HG02759 (cell line): ENCODE measurements at regions not wholly inside any gene's neighbourhood (a gene's known extent, or its start where the extent isn't known, plus 50 kb on each side); places are given as distances from the start of the nearest gene placed in this dataset.

Experiments
- ATAC-seq: cut with Tn5 transposase; IDR thresholded peaks from one replicate; pipeline ENCODE4 v1.9.1; 2021; ENCODE audit warnings: mild to moderate bottlenecking, moderate library complexity; ENCODE audit not compliant: unreplicated experiment

- no peak for ATAC-seq
Observed at GRCh38 chr4:116877069-116877468, 208.3 kb downstream of the TRAM1L1 start.

- no peak for ATAC-seq
Observed at GRCh38 chr4:116872941-116873340, 212.4 kb downstream of the TRAM1L1 start.

DNA sequence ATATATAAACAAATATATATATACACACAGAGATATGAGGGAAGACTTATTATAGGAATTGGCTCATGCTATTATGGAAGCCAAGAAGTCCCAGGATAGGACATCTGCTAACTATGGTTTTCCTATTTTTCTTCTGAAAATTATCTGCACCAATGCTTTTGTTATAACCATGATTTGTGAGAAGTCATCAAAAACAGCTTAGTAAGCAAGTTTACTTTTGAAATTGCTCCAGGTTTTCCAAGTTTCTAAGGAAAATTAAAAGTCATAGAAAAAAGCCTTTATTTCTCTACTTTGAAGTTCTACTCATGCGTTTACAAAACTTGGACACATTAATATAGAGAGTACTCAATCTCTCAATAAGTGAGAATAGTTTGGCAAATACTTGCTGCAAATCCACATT lies 213.1 kb downstream of the TRAM1L1 start:
- no peak for ATAC-seq

- ATAC-seq: no peak
Observed at GRCh38 chr4:116870686-116871085, 214.7 kb downstream of the TRAM1L1 start.

DNA sequence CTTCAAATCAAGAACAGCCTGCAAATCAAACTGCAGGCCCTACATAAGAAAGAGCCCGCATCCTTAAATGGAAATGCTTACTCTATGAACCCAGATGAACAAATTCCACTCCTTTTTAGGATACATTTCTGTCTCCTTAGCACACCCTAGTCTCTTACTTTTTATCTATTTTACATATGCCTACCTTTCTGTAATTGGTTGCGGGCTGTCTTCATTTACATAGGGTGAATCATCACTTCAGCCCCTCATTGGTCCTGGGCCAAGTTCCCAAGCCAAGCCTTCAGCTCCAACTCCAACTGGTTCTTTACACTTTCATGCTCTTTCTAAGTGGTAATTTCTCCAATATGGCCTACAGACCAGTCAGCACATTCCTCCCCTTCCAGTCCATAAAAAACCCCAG lies 219.3 kb downstream of the TRAM1L1 start:
- ATAC-seq: no peak

- no peak for ATAC-seq
Observed at GRCh38 chr4:116862592-116862991, 222.8 kb downstream of the TRAM1L1 start.

GRCh38 chr4:116860891-116861290 lies 224.5 kb downstream of the TRAM1L1 start:
- ATAC-seq: no peak

GRCh38 chr4:116849620-116850019 lies 235.8 kb downstream of the TRAM1L1 start:
- ATAC-seq: no peak

- ATAC-seq: no peak
Observed at GRCh38 chr4:116847616-116848015, 237.8 kb downstream of the TRAM1L1 start.

DNA sequence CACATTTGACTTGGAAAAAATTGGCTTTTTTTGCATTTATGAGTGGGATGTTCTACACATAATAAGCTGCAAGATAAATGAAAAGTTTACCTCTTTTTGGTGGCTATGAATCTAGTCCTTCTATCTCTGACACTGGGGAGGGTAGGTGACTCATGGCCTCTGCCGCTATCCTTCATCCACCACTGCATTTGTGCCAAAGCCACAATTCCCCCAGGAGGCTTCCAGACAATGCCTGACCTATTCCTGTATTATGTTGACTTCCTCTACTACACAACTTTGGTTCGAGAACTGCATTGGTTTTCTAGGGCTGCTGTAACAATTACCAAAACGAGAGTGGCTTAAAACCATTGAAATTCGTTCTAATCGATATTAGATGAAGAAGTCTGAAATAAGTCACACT lies 245.6 kb downstream of the TRAM1L1 start:
- ATAC-seq: no peak

DNA sequence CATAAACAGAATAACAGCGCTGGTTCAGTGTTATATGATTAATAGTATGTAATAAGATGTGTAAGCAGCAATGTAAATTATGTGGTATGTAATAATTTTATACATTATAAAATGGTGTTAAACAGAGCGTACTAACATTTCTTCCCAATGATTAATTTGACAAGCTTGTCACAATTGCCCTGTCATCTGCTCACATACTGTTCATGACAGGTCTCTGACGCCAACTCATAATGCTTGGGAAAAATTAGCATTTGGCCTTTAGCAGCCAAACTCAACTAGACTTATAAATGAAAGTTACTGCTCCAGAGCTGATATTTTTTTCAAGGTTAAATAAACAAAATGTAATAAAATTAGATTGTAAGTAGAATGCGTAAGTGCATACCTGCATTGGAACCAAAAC lies 246.8 kb downstream of the TRAM1L1 start:
- ATAC-seq: no peak

GRCh38 chr4:116829187-116829586 lies 256.2 kb downstream of the TRAM1L1 start:
- ATAC-seq: no peak

DNA sequence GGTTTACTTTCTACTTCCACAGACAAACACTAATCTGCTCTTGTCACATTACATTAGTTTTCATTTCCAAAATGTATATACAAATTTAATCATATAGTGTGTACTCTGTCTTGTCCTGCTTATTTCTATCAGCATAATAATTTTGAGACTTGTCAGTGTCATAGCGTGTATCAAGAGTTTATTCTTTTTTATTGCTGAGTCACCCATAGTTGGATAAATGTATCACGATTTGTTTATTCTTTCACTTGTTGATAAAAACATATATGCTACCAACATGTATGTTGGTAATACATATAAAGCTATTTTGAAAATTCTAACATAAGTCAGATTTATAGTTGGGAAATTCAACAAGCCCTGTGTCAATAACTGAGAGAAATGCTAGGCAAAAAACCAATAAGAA lies 261.2 kb downstream of the TRAM1L1 start:
- no peak for ATAC-seq

DNA sequence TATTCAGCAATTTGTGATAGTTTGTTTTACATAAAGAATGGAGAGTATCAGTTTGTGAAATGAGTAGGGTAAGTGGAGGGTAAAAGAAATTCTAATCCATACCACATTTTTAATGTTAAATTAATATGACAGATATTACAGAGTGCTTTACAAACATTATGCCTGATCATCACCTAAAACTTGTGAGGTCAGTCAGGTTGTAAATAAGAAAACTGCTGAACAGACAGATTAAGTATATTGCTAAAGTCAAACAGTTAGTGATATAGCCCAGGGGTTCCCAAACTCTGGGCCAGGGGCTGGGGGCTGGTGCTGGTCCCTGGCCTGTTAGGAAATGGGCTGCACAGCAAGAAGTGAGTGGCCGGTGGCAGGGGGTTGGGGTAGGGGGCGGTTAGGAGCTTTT lies 273.6 kb downstream of the TRAM1L1 start:
- ATAC-seq: no peak

DNA sequence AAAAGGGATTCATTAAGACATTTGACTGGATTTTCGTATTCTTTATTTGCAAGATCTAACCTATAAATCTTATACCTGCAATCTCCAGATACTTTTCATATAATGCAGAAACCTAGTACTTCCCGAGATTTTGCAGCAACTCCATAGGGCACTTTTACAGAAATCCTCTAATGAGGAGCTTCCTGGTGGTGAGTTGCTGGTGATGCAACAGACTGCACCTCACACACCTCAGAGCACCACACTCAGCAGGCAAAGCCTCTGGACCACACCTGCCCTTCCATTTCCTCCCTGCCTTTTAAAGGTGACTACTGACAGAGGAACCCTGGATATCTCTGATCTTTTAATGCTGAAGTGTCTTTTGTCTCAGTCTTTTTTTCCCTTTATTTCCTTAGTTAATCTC lies 289.4 kb downstream of the TRAM1L1 start:
- no peak for ATAC-seq

DNA sequence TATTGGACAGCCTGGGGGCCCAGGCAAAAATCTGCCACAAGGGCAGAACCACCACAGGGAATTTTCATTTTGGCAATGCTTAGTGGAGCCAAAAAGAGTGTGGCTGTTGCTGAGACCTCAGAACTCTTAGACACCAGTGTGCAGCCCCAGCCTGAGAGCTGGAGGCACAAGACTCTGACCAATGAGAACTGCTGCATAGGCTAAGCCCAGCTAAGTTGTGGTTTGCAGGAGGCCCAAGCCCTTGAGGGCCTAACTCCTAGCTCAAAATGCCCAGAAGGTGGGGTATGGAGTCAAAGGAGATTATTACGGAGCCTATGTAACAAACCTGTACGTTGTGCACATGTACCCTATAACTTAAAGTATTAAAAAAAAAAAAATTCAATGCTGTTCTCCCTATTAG lies 296.7 kb downstream of the TRAM1L1 start:
- no peak for ATAC-seq

- ATAC-seq: no peak
Observed at GRCh38 chr4:116755051-116755450, 330.3 kb downstream of the TRAM1L1 start.

DNA sequence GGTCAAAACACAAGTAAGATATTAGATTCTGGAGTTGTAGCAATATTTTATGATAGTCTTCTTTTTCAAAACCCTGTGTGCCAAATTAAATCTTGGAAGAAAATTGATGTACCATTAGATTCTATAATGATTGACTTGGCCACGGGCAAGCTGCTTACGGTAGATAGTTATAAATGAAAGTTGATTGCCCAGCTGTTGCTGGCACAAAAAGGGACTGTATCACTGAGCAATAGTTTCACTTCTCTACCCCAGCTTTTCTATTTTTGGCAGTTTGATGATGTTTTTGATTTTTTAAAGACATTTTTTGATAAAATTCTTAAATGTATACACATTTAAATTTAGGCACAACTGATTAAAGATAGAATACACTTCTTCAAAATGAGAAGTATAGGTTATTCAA lies 333.3 kb downstream of the TRAM1L1 start:
- no peak for ATAC-seq

DNA sequence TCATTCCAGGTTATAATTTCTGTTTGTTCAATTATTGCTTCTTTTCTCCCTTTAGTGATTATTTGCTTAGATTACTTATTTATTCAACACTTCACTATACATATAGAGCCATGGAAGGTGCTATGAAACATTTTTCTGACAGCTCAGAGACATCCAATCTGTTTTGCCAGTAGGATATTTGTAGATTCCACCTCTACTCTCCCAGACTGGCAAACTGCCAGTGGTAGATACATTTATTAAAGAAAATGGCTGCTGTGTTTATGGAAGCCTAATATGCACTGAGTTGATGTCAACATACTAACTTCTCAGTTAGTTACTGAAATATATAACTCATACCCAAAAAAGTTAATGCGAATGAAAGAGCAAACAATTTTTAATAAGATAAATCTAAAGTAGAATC lies 348.6 kb downstream of the TRAM1L1 start:
- no peak for ATAC-seq

DNA sequence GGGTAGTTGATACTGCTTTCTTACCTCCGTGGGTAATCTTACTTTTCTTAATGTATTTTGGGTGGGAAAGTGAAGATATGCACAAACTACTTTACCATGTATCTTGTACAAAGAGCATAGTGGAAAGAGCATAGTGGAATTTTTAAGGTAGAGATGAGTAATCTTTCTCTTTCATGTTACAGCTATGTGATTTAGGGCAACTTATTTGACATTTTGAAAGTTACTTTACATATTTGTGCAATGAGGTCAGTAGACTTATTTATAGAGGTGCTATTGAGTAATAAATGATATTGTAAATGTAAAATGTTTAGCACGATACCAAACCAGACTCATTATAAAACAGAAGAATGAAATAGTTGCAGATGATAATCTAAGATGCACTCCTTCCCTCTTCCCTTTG lies 351.2 kb downstream of the TRAM1L1 start:
- ATAC-seq: no peak

GRCh38 chr4:116733370-116733769 lies 352.0 kb downstream of the TRAM1L1 start:
- ATAC-seq: no peak

DNA sequence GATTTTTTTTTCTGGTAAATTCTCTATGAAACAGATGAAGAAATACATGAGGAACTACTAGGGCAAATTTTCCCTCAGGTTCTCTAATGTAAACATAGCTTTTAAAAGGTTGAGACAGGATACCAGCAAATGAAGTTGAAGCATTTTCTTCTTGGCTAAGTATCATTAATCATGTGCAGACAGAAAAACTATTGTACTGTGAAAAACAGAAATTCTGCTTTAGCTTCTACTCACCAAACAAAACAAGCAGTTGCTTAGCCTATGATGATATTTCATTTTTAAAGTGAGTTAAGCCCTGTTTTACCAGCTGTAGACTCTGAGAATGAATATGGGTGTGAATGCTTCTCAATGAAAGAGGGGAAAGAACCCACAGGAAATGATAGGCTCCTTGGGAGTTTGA lies 358.9 kb downstream of the TRAM1L1 start:
- no peak for ATAC-seq

DNA sequence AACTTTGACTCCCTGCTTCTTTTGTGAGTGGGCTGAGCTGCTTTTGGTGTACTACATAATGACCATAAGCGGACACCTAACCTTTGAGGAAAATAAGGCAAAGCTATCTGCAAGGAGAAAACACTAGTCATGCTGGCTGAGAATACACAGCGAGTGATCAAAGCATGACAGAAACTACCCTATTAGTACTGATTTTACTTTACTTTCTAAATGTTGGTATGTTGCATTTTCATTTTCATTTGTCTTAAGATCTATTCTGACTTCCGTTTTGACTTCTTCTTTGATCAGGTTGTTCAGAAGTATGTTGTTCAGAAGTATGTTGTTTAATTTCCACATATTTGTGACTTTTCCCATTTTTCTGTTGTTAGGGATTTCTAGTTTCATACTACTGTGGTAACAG lies 361.1 kb downstream of the TRAM1L1 start:
- peak; percentile 75 for ATAC-seq

GRCh38 chr4:116705466-116705865 lies 379.9 kb downstream of the TRAM1L1 start:
- ATAC-seq: no peak
